Activated T-helper 1 cell treated with Interleukin-2 at 50 U/mL for 16 hours (primary cell): ENCODE measurements at regions not wholly inside any gene's neighbourhood (a gene's known extent, or its start where the extent isn't known, plus 50 kb on each side); places are given as distances from the start of the nearest gene placed in this dataset.

Source experiments
- DNase-seq: peaks from one replicate; pipeline ENCODE4 v3.0.0-alpha.2; 2020; ENCODE audit warnings: low read depth

GRCh38 chr12:25058012-25058411 is 109.1 kb upstream of the BCAT1 start:
- no peak for DNase-seq

GRCh38 chr12:25056486-25057130 is 107.7 kb upstream of the BCAT1 start:
- no peak for DNase-seq

GRCh38 chr12:25056011-25056410 is 107.1 kb upstream of the BCAT1 start:
- no peak for DNase-seq

- DNase-seq: peak; percentile 11
These were observed 105.9 kb upstream of the BCAT1 start for GRCh38 chr12:25054783-25055144.

GRCh38 chr12:25054076-25054782 is 105.3 kb upstream of the BCAT1 start:
- no peak for DNase-seq

- DNase-seq: no peak
These were observed 104.0 kb upstream of the BCAT1 start for GRCh38 chr12:25052914-25053211.

GRCh38 chr12:25052196-25052913 is 103.5 kb upstream of the BCAT1 start:
- peak; percentile 19 for DNase-seq

GRCh38 chr12:25051656-25052195 is 102.8 kb upstream of the BCAT1 start:
- DNase-seq: peak; percentile 8

GRCh38 chr12:25051171-25051570 is 102.3 kb upstream of the BCAT1 start:
- DNase-seq: no peak

- DNase-seq: no peak
These were observed 97.0 kb upstream of the BCAT1 start for GRCh38 chr12:25045869-25046268.

GRCh38 chr12:25041006-25041741 is 92.3 kb upstream of the BCAT1 start:
- no peak for DNase-seq

- DNase-seq: no peak
These were observed 91.7 kb upstream of the BCAT1 start for GRCh38 chr12:25040593-25040992.

- DNase-seq: no peak
These were observed 85.8 kb upstream of the BCAT1 start for GRCh38 chr12:25034676-25035075.

GRCh38 chr12:25025951-25026490 is 77.1 kb upstream of the BCAT1 start:
- no peak for DNase-seq

- DNase-seq: no peak
These were observed 76.4 kb upstream of the BCAT1 start for GRCh38 chr12:25025260-25025659.

GRCh38 chr12:25023808-25024207 is 74.9 kb upstream of the BCAT1 start:
- no peak for DNase-seq

GRCh38 chr12:25020621-25021243 is 71.8 kb upstream of the BCAT1 start:
- DNase-seq: no peak

- no peak for DNase-seq
These were observed 69.2 kb upstream of the BCAT1 start for GRCh38 chr12:25018146-25018545.

GRCh38 chr12:25017336-25017735 is 68.4 kb upstream of the BCAT1 start:
- no peak for DNase-seq

- no peak for DNase-seq
These were observed 66.1 kb upstream of the BCAT1 start for GRCh38 chr12:25014961-25015360.

- DNase-seq: no peak
These were observed 64.2 kb upstream of the BCAT1 start for GRCh38 chr12:25013061-25013460.
